Sciatic nerve (tissue), 2 donors: ENCODE measurements at regions not wholly inside any gene's neighbourhood (a gene's known extent, or its start where the extent isn't known, plus 50 kb on each side); places are given as distances from the start of the nearest gene placed in this dataset.

Experiments
- ATAC-seq: fragments of 200-7000 bp; cut with Tn5 transposase; one replicate; pipeline ENCODE4 v1.9.1; 2020; ENCODE audit warnings: mild to moderate bottlenecking, moderate library complexity
- DNase-seq: peaks from one replicate; pipeline ENCODE4 v3.0.0-alpha.2; 2020; ENCODE audit warnings: low spot score
- intact Hi-C: fragments of 100-400 bp; cut with DNase I; formaldehyde crosslinking; loops from one replicate; pipeline ENCODE4 v1.14.2; 2022
- donor health status: DM: no; HTN: no; CAD: no.
- donor health status: DM: no; HTN: no; CAD: no.

DNA sequence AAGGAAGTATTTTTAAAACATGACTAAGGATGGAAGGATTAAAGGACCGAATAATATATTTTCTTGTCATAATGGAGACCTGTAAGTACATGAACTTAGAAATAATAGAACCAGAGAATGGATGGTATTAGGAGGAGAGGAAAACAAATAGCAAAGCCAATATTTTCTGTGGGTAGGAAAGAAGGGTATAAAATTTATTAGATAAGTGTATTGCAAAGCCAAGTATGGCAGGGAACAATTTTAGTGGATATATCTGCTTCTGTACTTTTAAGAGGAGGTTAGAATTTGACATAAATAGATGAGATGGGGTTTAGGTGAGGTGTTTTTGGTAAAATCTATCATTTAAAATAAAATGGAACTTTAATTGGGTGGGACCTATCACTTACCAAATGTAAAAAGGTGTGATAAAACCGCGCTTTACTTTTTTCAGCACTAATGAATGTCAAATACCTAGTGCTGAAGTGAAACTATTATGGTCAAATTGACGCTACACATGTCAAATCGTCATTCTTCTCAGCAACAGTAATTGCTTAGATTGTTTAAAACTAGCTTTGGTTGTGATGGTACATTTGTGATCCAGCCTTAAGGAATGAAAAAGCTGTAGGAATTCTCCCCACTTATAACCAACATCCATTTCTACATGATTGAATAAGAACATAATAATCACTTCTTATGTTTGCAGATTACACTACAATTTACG, 78.1 kb upstream of the ZEB2 start:
- intact Hi-C loops: no loop called here
- no peak for ATAC-seq
- DNase-seq: no peak

- ATAC-seq: no peak
- intact Hi-C loops: no loop called here
- DNase-seq: no peak
Observed at GRCh38 chr2:144597388-144597787, 77.5 kb upstream of the ZEB2 start.

DNA sequence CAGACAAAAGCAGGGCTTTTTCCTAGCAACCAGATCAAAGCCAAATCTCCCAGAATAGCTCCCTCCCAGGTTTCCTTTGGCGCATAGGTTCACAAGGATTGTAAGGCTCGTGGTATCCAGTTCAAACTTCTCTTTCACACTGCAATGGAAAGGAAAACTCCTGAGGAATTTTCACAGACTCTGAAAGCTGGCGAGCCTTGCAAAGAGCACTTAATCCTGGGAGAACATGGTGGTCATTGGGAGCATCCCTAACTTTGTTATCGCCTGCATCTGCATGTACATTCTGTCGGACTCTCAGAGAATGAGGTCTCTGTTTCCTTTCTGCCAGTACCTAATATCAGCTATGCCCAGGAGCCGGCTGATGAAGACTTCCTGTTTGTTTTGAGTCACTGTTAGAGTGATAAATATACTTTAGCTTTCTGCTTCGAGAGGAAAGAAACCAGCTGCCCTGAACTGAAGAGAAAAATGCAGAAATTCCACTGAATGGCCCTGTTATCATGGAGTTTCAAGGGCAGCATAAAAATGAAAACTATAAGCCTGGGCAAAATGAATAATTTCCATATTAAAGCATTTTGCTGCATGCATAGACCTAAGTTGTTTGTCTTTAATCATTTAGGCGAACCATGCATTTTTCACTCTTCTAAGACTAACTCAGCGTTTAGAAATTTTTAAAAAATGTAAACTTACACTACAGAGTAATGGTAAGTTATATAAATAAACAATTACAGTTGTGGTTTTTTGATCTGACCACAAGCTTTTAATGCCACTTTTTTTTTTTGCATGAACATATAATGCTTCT, 76.4 kb upstream of the ZEB2 start:
- DNase-seq: no peak
- no peak for ATAC-seq
- intact Hi-C loops: no loop called here

DNA sequence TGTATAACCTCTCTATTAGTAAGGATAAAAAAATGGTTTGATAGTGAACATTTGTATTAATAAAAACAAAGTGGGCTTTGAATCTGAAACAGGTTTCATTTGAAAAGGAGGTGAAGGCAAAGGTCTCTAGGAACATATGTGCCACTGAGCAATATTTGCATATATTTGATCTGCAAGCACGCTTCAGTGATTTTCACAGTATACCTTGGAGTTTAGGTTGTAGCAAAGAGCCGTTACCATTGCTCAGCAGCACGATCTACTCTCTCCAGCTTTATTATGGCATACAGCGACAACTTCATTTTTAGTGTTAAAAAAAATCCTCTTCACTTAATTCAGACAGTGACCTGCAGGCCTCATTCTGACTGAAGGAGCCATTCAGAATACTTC, 75.8 kb upstream of the ZEB2 start:
- ATAC-seq: no peak
- intact Hi-C loops: no loop called here
- no peak for DNase-seq

GRCh38 chr2:144595279-144595678, 75.4 kb upstream of the ZEB2 start:
- no peak for ATAC-seq
- intact Hi-C loops: no loop called here

DNA sequence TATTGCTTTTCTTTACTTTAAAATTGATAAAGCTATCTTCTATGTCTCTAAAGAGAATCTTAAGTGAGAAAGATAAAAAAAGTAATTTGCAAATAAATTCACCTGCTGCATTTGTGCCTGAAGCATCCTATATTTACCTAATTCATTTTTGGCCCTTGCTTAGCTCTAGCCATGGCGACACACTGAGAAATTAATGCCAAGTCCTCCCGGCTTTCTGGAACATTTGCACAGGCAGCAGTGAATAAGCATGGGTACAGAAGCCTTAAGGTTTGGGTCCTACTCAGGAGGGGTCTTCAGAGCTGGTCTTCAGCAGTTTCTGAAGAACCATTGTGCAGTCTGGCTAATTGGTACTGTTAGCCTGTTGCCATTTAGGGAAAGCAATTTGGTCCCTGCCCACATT, 73.9 kb upstream of the ZEB2 start:
- intact Hi-C loops: no loop called here
- ATAC-seq (no peak), DNase-seq (no peak)

More at GRCh38 chr2:144595279-144595678, 75.4 kb upstream of the ZEB2 start:
- DNase-seq: no peak

DNA sequence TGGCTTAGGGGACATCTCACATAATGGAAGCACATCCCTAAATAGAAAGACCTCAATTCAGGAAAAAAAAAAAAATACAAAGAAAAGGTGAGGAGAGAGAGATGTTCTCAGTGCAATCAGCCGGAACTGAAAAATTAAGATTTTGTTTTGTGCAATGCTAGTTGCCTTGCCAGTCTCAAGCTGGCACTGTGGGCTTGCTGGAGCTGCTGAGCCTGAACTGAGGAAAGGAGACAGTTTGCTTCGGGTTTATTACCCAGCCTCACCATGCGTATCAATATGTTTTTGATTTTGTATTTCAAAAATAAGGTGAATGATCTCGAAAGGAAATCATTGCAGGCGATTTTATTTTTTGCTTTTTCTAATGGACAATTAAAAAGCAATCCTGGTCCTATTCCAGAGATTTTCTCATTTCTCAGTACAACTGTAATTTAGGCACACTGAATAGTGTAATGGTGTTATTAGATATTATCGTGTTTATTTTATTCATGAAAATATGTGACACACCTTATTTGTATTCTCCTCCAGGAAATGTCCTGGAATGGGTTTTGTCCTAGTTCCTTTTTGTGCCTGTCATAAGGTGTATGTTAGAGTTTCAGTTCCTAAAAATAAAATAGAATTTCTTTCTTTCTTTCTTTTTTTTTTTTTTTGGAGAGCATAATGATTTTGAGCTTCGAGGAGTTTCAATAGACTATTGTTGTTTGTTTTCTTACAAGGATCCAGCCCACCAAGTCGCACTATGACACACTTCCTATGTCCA, 72.8 kb upstream of the ZEB2 start:
- intact Hi-C loops: no loop called here
- DNase-seq (no peak), ATAC-seq (no peak)

DNA sequence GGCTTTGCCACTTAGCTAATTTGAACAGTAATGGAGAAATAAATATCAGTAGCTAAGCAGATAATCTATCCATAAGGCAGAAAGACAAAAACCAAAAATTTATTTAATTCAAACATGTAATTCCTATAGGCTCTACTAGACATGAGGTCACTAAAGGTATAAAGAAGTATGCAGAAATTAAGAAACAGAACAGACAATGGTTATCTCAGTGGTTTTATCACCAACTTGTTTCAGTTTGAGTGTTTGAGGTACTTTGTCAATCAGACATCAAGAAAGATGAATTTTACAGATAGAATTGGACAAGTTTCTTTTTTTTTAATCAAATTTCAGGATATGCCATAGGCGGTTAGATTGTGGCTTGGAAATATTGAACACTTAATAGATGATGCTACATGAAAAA, 67.4 kb upstream of the ZEB2 start:
- ATAC-seq (no peak), DNase-seq (no peak)
- intact Hi-C loops: no loop called here

GRCh38 chr2:144586476-144586875, 66.6 kb upstream of the ZEB2 start:
- intact Hi-C loops: no loop called here
- DNase-seq (no peak), ATAC-seq (no peak)

DNA sequence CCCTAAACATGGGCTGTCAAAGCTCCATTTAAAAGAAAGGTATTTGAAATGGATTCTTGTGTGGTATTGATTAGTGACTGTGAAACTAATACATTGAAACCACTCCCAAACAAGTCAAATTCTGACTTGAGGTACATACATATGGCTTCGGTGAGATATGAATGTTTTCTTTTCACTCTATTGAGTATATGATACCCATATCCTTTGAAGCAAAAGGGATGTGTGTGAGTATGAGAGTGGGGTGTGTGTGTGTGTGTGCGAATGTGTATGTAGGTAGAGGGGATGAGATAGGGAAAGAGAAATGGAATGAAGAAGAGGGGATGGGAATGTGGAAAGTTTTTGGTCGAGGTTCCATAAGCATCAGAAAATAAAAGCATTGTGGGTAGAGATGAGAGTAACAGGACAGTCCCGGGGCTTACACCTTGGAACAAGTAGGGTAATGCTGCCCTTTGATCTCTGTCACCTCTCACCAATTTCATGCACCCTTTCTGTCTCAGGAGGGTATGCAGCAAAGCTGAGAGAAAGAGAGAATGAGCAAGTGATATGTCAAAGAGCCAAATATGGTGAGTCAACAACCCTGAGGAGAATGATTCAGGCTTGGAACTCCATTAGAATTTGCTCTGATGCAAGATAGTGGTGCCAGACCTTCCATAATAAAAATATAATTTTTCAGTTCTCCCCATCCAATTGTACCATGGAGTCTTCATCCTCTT, 64.0 kb upstream of the ZEB2 start:
- intact Hi-C loops: no loop called here
- DNase-seq: no peak
- no peak for ATAC-seq

DNA sequence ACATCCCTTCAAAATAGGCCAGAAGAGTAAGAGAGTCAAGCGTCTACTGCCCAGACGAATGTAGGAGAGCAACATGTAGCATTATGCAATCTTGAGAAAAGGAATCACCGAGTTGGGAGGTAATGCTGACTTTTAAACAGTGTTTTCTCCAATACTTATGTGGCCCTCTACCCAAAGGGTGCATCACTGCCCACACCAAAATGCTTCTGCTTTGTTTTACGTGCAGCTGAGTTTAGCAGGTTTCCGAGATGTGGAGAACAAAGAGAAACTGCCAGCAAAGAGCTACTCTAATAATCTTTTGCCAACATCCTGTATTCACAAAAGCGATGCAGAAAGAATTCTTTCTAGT, 63.4 kb upstream of the ZEB2 start:
- intact Hi-C loops: no loop called here
- ATAC-seq (no peak), DNase-seq (no peak)

DNA sequence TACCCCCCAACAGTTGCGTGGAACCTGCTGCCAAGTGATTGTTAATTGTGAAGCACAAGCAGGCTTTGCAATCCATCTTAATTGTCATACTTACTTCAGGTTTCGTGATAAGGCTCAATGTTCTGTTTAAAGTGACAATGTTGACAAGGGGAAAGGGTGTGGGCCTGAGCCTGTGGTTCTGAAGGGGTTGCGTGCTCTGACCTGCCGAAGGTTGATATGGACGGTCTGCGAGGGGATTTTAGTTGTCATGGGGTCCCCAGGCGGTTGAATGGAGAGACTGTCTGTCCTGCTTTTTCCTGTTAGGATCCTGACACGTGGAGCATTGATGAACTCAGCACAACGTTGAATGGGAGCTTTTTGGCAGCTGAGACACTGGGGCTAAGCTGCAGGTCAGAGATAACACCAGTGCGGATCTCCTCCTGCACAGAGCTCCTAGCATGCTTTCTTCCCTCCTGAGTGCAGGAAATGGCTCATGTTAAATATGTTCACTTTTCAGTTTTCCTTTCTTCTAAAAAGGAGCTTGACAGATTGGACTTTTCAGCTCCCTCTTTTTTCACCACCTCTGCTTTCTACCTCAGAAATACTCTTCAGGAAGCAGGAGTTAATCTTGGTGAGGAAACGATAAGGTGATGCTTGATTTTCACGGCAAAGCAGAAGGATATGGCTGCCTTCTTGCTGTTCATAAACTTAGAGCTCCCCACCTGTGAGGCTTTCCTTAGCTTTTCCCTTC, 62.9 kb upstream of the ZEB2 start:
- intact Hi-C loops: no loop called here
- no peak for ATAC-seq
- no peak for DNase-seq

- ATAC-seq (no peak), DNase-seq (no peak)
- intact Hi-C loops: no loop called here
Observed at GRCh38 chr2:144580521-144581161, 60.7 kb upstream of the ZEB2 start.

DNA sequence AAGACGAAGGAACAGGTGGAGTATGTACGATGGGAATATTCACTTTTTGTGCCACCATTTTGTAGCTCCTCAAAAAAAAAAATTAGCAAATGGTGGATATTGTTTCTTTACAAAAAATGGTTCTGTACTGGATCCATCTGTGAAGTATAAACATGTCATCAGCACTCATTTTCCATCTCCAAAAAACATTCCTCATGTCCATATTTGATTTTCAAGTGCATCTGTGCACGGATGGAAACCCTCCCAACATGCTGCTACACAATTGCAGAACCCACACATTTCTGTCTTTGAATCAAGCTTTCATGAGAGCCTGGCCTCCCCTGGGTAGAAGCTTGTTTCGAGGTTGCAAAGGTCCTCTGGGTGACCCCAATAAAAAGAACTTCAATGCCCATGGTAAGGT, 59.6 kb upstream of the ZEB2 start:
- ATAC-seq: no peak
- intact Hi-C loops: no loop called here

GRCh38 chr2:144578099-144578498, 58.2 kb upstream of the ZEB2 start:
- intact Hi-C loops: no loop called here
- ATAC-seq: no peak
- no peak for DNase-seq

More for the DNA sequence above, 59.6 kb upstream of the ZEB2 start:
- DNase-seq: no peak

GRCh38 chr2:144572977-144573376, 53.1 kb upstream of the ZEB2 start:
- ATAC-seq (no peak), DNase-seq (no peak)
- intact Hi-C loops: no loop called here

DNA sequence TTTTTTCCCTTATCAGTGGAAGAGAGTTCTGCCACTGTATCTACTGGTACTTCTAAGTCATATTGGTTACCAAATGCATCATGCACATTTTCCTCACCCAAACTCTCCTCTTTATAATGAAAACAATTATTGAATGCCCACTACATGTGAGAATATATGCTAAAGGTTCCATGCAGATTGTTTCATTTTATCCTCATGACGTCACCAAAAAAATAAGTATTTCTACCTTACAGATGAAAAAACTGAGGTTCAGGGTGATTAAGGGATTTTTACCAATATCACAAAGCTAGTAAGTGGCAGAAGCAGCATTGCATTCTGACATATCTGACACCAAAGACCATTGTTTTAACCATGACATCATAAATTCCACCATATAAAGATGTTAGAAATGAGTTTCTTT, 51.9 kb upstream of the ZEB2 start:
- DNase-seq: no peak
- no peak for ATAC-seq
- intact Hi-C loops: no loop called here

- intact Hi-C loops: no loop called here
- no peak for ATAC-seq
- DNase-seq: no peak
Observed at GRCh38 chr2:144570566-144570965, 50.6 kb upstream of the ZEB2 start.
